Heart right ventricle (tissue), 16 donors: ENCODE measurements at regions not wholly inside any gene's neighbourhood (a gene's known extent, or its start where the extent isn't known, plus 50 kb on each side); places are given as distances from the start of the nearest gene placed in this dataset.

Source experiments
- ATAC-seq, 8 donors: fragments of 200-7000 bp; cut with Tn5 transposase; one replicate each; pipeline ENCODE4 v1.9.1; 2020; ENCODE audit warnings: mild to moderate bottlenecking in 8 of 8, moderate library complexity in 8 of 8, moderate number of reproducible peaks in 1 of 8
- DNase-seq, 2 donors: peaks; one replicate each; pipeline ENCODE4 v3.0.0-alpha.2; 2020
- H3K27ac ChIP-seq, 10 donors: fragments of 200-600 bp; sonication (generic) in 2 of 10; one replicate each; pipeline versions ENCODE4 v1.5.0 to v1.8.0; 2020 to 2022; ENCODE audit warnings: mild to moderate bottlenecking in 3 of 10
- H3K27me3 ChIP-seq, 7 donors: fragments of 200-600 bp; one replicate each; pipeline ENCODE4 v1.8.0; 2021 to 2022; ENCODE audit warnings: mild to moderate bottlenecking in 2 of 7
- H3K36me3 ChIP-seq, 9 donors: fragments of 200-600 bp; sonication (generic) in 1 of 9; one replicate each; pipeline versions ENCODE4 v1.5.0 to v1.8.0; 2020 to 2022; ENCODE audit warnings: mild to moderate bottlenecking in 2 of 9
- H3K4me1 ChIP-seq, 9 donors: fragments of 200-600 bp; sonication (generic) in 1 of 9; one replicate each; pipeline versions ENCODE4 v1.5.0 to v1.8.0; 2020 to 2022; ENCODE audit warnings: mild to moderate bottlenecking in 4 of 9
- H3K4me3 ChIP-seq, 10 donors: fragments of 200-600 bp; sonication (generic) in 2 of 10; one replicate each; pipeline versions ENCODE4 v1.5.0 to v1.8.0; 2020 to 2022; ENCODE audit warnings: mild to moderate bottlenecking in 7 of 10, moderate library complexity in 2 of 10
- H3K9me3 ChIP-seq, 11 donors: fragments of 200-600 bp in 10 of 11; sonication (generic) in 2 of 11; one replicate each; pipeline versions ENCODE4 v1.5.0 to v1.8.0; 2013 to 2022; ENCODE audit warnings: mild to moderate bottlenecking in 2 of 11, control low read depth in 1 of 11, moderate library complexity in 1 of 11
- WGBS, 2 donors: extraction: QIAGEN DNeasy Blood & Tissue Kit; methylation state at CpG; one replicate each; pipeline ENCODE4 v1.1.7; 2013; ENCODE audit warnings: inconsistent platforms in 1 of 2; 5-methylcytosine and 5-hydroxymethylcytosine counted together
- intact Hi-C, 10 donors: fragments of 100-400 bp; cut with DNase I; formaldehyde crosslinking; loops; one replicate each; pipeline versions ENCODE4 v1.11.1 to v1.14.2; 2022
- TF ChIP-seq, protein P1 (sequence below), 9 donors: fragments of 200-600 bp; sonication (generic) in 2 of 9; IDR thresholded peaks; one replicate each; pipeline versions ENCODE4 v1.5.0 to v1.8.0; 2021 to 2022; ENCODE audit warnings: antibody characterized with exemption in 9 of 9, mild to moderate bottlenecking in 5 of 9, moderate library complexity in 1 of 9
- donor health status: Arrhythmogenic right ventricular cardiomyopathy.
- donor health status: ischemic (EF 13 %, LVEDD 7.1; RV severe dilation, severe dysfunction).
- donor health status: healthy with polysubstance abuse.
- donor health status: DM: no; HTN: yes; CAD: no.
- donor health status: DM: no; HTN: no; CAD: no.
- donor health status: ischemic (EF 25% LVEDD 6.9; RV normal size, moderate dysfunction).
- donor health status: ischemic (EF 25% LVEDD 5.7; RV mildly dilated, moderate dysfunction).
- donor health status: healthy.
- donor health status: DM: yes; HTN: yes; CAD: no.
- donor health status: Ischemic cardiomyopathy.
- donor health status: ischemic (EF 35%, LVEDD 5.7; RV mildly dilated, moderate dysfunction).
- donor health status: nonischemic (EF 11% LVEDD 7.7; RV severe dilation, severe dysfunction).
- donor health status: DM: yes; HTN: yes; CAD: no.
- donor health status: PGD.
- donor health status: ischemic (EF 29% LVEDD 5.4; RV normal size, mild dysfunction).
- donor health status: nonischemic (EF 23%, LVEDD 6.1; RV moderate dilation, normal function).

DNA sequence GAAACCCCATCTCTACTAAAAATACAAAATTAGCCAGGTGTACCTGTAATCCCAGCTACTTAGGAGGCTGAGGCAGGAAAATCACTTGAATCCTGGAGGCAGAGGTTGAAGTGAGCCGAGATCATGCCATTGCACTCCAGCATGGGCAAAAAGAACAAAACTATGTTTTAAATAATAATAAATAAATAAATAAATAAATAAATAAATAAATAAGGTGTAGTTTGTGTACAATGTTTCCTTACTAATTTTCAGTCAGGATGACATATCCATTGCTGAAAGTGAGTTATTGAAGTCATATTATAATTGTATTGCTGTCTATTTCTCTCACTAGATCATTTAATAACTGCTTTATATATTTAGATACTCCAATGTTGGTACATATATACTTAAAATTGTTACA, 581.5 kb upstream of the DAB2 start:
- Histone ChIP-seq H3K27me3 (no peaks in the 10 kb centered on the region), H3K9me3 (peaks cover 0 to 59% (median 8%) of the 10 kb centered on the region in 11 donors), H3K36me3 (no peaks in the 10 kb centered on the region), H3K4me3 (no peak overlapping the region), H3K27ac (no peak overlapping the region), H3K4me1 (no peaks in the 10 kb centered on the region)
- intact Hi-C loops: no loop called here
- ATAC-seq: no peak
- TF ChIP-seq, protein P1, sequence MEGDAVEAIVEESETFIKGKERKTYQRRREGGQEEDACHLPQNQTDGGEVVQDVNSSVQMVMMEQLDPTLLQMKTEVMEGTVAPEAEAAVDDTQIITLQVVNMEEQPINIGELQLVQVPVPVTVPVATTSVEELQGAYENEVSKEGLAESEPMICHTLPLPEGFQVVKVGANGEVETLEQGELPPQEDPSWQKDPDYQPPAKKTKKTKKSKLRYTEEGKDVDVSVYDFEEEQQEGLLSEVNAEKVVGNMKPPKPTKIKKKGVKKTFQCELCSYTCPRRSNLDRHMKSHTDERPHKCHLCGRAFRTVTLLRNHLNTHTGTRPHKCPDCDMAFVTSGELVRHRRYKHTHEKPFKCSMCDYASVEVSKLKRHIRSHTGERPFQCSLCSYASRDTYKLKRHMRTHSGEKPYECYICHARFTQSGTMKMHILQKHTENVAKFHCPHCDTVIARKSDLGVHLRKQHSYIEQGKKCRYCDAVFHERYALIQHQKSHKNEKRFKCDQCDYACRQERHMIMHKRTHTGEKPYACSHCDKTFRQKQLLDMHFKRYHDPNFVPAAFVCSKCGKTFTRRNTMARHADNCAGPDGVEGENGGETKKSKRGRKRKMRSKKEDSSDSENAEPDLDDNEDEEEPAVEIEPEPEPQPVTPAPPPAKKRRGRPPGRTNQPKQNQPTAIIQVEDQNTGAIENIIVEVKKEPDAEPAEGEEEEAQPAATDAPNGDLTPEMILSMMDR (IDR thresholded peaks at IDR 0.05): no peak
- DNase-seq: no peak
- WGBS, 2 donors: 86% methylated on average over 1 of the region's 1 CpG

DNA sequence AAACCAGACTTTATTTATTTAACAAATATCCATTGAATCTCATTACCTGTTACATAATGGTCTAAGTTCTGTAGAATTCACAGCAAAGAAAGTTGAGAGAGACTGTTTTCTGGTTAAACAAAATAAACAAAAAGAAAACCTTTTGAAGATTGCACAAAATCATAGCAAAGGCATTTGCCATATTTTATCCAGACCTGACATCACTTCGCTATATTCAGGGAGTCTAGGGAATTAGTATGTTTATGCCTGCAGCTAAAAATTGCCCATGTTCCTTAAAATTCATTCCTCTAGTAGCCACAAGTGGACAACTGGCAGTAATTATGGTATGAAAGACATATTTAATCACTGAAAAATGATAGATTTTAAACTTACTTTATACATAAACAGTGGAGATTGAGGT, 577.0 kb upstream of the DAB2 start:
- TF ChIP-seq, protein P1 (IDR thresholded peaks at IDR 0.05): no peak
- ATAC-seq (no peak), DNase-seq (no peak)
- Histone ChIP-seq H3K27me3 (no peaks in the 10 kb centered on the region), H3K9me3 (peaks cover 0 to 27% (median 8%) of the 10 kb centered on the region in 11 donors), H3K36me3 (no peaks in the 10 kb centered on the region), H3K4me3 (no peak overlapping the region), H3K27ac (no peak overlapping the region), H3K4me1 (no peaks in the 10 kb centered on the region)
- intact Hi-C loops: no loop called here
- WGBS, 2 donors: 69 to 79% methylated on average over 1 of the region's 1 CpG

DNA sequence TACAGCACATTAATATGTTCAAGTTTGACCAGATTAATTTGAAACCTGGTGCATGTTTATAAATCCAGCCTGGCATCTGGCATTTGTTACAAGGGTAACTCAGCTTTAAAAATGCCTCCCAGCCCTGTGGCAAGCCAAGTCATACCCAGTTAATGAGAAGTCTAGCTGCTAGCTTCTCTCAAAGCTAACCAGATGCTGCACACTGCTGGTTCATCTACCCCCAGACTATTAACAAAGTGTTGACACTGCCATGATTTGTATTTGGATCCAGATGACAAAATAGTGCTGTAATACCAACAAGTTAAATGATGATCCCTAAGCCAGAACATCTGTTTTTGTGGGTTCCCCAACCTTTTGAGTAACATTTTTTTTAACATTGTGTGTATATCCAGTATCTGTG, 573.7 kb upstream of the DAB2 start:
- no peak overlapping the region for H3K27ac ChIP-seq

DNA sequence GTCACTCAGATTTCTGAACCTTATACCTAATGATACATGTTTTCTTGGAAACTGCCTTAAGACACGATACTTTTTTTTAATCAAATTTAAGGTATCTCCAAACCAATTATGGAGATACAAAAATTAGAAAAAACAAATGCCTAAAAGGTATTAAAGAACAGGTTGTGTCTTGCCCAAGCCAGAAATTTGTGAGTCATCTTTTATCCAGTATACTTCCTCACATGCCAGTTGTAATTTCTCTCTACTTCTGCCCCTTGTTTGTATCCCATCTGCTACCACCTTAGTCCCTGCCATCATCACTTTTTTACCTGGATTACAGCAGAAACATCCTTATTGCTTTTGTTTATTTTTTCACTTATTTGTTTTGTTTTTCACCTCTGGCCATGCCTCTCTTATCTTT, 571.2 kb upstream of the DAB2 start:
- TF ChIP-seq, protein P1 (IDR thresholded peaks at IDR 0.05): no peak
- H3K4me1 ChIP-seq: no peaks in the 10 kb centered on the region
- DNase-seq: no peak
- no peak overlapping the region for H3K27ac ChIP-seq
- ATAC-seq: no peak
- H3K27me3 ChIP-seq: no peaks in the 10 kb centered on the region
- H3K9me3 ChIP-seq: no peaks in the 10 kb centered on the region
- H3K4me3 ChIP-seq: no peak overlapping the region
- intact Hi-C loops: no loop called here
- H3K36me3 ChIP-seq: no peaks in the 10 kb centered on the region
- 78 to 86% methylated on average over 1 of the region's 1 CpG for WGBS, 2 donors

More for the DNA sequence above, 573.7 kb upstream of the DAB2 start:
- H3K4me1 ChIP-seq: no peaks in the 10 kb centered on the region
- intact Hi-C loops: no loop called here
- no peak overlapping the region for H3K4me3 ChIP-seq
- TF ChIP-seq, protein P1 (IDR thresholded peaks at IDR 0.05): no peak
- ATAC-seq (no peak), DNase-seq (no peak)
- H3K27me3 ChIP-seq: no peaks in the 10 kb centered on the region
- no peaks in the 10 kb centered on the region for H3K36me3 ChIP-seq
- H3K9me3 ChIP-seq: peaks cover 0 to 12% (median 4%) of the 10 kb centered on the region in 11 donors
